D721Med (cell line): ENCODE measurements at regions not wholly inside any gene's neighbourhood (a gene's known extent, or its start where the extent isn't known, plus 50 kb on each side); places are given as distances from the start of the nearest gene placed in this dataset.
"Not testable (repeated sequence)": the region's sequence is repeated elsewhere in the genome, so short reads cannot be mapped to it uniquely, and the experiment has no call there.

Experiments
- DNase-seq: peaks from one replicate; pipeline ENCODE4 v3.0.0; 2011; ENCODE audit warnings: low spot score; ENCODE audit not compliant: insufficient read length
- FAIRE-seq: peaks from 2 replicates; lab custom pipeline; 2011; peaks lifted over from hg19 to GRCh38; lab: Jason Lieb, UNC
- CTCF ChIP-seq: IDR thresholded peaks from 2 replicates; pipeline ENCODE4 v1.5.1; 2012; ENCODE audit warnings: mild to moderate bottlenecking, control low read depth; ENCODE audit not compliant: insufficient read depth; ENCODE audit errors: missing control alignments

DNA sequence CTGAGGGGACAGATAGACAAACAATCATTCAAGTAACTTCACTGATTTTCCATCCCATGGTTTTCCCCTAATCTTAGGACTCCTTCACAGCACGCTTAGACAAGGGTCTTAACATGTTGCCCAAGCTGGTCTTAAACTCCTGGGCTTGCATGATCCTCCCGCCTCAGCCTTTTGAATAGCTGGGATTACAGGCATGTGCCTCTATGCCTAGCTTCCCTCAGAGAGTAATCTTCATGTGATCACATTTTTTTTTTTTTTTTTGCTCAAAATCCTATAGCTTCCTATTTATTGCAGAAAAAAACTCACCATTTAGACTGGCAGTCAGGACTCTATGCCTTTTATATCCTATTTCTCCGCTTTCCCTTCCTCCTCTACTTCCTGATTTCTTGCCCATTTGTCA lies 90.4 kb upstream of the DPH5 start:
- FAIRE-seq (peak; percentile 84), DNase-seq (no peak)
- TF ChIP-seq CTCF: no peak

DNA sequence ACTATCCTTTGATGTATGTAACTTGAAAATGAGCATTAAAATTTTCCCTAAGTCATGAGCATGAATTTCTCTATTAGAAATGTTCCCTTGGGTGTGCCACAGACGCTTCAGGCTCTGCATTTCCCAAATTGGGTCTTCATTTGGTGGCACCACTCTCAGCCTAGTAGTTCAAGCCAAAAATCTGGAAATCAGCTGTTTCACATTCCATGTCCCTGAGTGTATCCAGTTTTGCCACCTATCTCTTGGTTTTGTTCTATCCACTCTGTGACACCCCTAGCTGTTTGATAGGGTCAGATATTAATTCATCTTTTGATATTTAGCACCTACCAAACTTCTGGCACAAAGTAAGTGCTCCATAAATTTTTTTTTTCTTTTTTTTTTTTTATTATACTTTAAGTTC lies 89.5 kb upstream of the DPH5 start:
- DNase-seq (no peak), FAIRE-seq (no peak)
- TF ChIP-seq CTCF: no peak

DNA sequence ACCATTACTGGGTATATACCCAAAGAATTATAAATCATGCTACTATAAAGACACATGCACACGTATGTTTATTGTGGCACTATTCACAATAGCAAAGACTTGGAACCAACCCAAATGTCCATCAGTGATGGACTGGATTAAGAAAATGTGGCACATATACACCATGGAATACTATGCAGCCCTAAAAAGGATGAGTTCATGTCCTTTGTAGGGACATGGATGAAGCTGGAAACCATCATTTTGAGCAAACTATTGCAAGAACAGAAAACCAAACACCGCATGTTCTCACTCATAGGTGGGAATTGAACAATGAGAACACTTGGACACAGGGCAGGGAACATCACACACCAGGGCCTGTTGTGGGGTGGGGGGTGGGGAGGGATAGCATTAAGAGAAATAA lies 88.5 kb upstream of the DPH5 start:
- not testable (repeated sequence) for FAIRE-seq, DNase-seq

- no peak for TF ChIP-seq CTCF
- DNase-seq (no peak), FAIRE-seq (no peak)
These were observed 86.6 kb upstream of the DPH5 start for GRCh38 chr1:101112051-101112780.

DNA sequence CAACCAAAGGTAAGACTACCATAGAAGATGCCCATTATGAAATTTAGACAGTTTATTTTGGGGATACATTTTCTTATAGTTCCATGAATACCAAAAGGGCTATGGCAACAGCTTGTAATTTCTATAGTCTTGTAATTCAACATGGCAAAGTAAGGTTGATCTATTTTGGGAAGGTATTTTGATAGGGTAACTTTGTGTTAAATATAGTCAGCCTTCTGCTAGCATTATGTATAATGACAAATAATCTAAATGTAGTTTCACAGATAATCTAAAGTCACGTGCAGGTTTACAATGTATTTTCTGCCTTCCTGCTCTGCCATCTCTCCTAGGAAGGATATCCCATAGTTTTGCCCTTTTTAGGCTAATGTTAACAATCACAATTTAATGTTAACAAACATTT lies 85.9 kb upstream of the DPH5 start:
- DNase-seq: no peak
- no peak for TF ChIP-seq CTCF
- no peak for FAIRE-seq

DNA sequence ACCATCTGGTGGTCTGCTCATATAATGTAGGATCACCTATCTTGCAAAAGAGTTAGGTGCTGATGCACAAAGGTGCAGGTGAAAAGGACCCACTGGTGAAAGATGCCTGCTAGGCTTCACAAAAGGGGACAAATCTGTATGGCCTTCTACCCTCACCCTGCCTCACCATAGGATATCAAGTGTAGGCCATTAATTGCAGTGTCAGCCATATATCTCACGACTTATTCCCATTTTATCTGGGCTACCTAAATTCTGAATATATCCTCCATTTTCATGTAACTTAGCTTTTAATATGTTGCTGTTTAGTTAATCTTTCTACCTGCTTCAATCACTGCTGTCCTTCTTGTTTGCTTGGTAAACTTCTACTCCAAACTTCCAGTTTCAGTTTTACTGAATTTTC lies 84.2 kb upstream of the DPH5 start:
- FAIRE-seq: no peak
- no peak for TF ChIP-seq CTCF
- DNase-seq: no peak

- TF ChIP-seq CTCF: no peak
- FAIRE-seq: no peak
- DNase-seq: no peak
These were observed 82.5 kb upstream of the DPH5 start for GRCh38 chr1:101108111-101108500.
